CD14-positive monocyte (primary cell): ENCODE measurements at regions not wholly inside any gene's neighbourhood (a gene's known extent, or its start where the extent isn't known, plus 50 kb on each side); places are given as distances from the start of the nearest gene placed in this dataset.

Experiments used
- DNase-seq, 3 donors: peaks; one replicate each; pipeline ENCODE4 v3.0.0-alpha.2; 2011 to 2022
- H2AFZ ChIP-seq: 2 replicates; pipeline ENCODE4 v1.6.0; 2012; ENCODE audit warnings: mild to moderate bottlenecking, low read depth, low read length, inconsistent platforms; ENCODE audit not compliant: insufficient read depth, poor library complexity, severe bottlenecking
- H3K27ac ChIP-seq, 2 donors: 1 replicate in 1 of 2; 2 replicates in 1 of 2; pipeline ENCODE4 v1.5.1; 2012 to 2013; ENCODE audit warnings: low read length in 2 of 2, control low read depth in 1 of 2, inconsistent platforms in 1 of 2, low read depth in 1 of 2, mild to moderate bottlenecking in 1 of 2
- H3K27me3 ChIP-seq, 2 donors: one replicate each; pipeline versions ENCODE4 v1.6.0 to v1.6.1; 2011 to 2013; ENCODE audit warnings: low read length in 2 of 2; ENCODE audit not compliant: control insufficient read depth in 2 of 2, insufficient read depth in 2 of 2
- H3K36me3 ChIP-seq, 2 donors: replicated peaks in 1 of 2; 1 replicate in 1 of 2; 2 replicates in 1 of 2; pipeline versions ENCODE4 v1.5.1 to v1.6.1; 2012 to 2013; ENCODE audit warnings: low read length in 2 of 2, control low read depth in 1 of 2, inconsistent platforms in 1 of 2, mild to moderate bottlenecking in 1 of 2; ENCODE audit not compliant: insufficient read depth in 2 of 2, control insufficient read depth in 1 of 2
- H3K4me1 ChIP-seq, 2 donors: 1 replicate in 1 of 2; 2 replicates in 1 of 2; pipeline versions ENCODE4 v1.5.1 to v1.6.1; 2012 to 2013; ENCODE audit warnings: low read length in 2 of 2, control low read depth in 1 of 2, inconsistent platforms in 1 of 2, mild to moderate bottlenecking in 1 of 2, moderate library complexity in 1 of 2; ENCODE audit not compliant: insufficient read depth in 2 of 2, control insufficient read depth in 1 of 2
- H3K4me2 ChIP-seq: replicated peaks from 2 replicates; pipeline ENCODE3; 2012; ENCODE audit warnings: low read length, moderate library complexity, mild to moderate bottlenecking; ENCODE audit not compliant: poor library complexity, severe bottlenecking; ENCODE audit errors: extremely low read depth
- H3K4me3 ChIP-seq, 3 experiments: fragments of 200-600 bp in 1 of 3; sonication (generic) in 1 of 3; replicated peaks in 1 of 3; 1 replicate in 2 of 3; 2 replicates in 1 of 3; pipeline ENCODE4 v1.5.1; 2011 to 2013; ENCODE audit warnings: low read length in 3 of 3, mild to moderate bottlenecking in 3 of 3, control low read depth in 2 of 3, low read depth in 2 of 3, inconsistent platforms in 1 of 3, moderate library complexity in 1 of 3
- H3K79me2 ChIP-seq: 2 replicates; pipeline ENCODE4 v1.6.0; 2012; ENCODE audit warnings: mild to moderate bottlenecking, control low read depth, inconsistent platforms, low read length, moderate library complexity; ENCODE audit not compliant: insufficient read depth
- H3K9ac ChIP-seq: 2 replicates; pipeline ENCODE4 v1.6.0; 2017; ENCODE audit warnings: low read length, mild to moderate bottlenecking; ENCODE audit not compliant: insufficient read depth, poor library complexity, severe bottlenecking
- H3K9me3 ChIP-seq, 2 donors: replicated peaks in 1 of 2; 1 replicate in 1 of 2; 2 replicates in 1 of 2; pipeline versions ENCODE4 v1.5.1 to v1.6.1; 2012 to 2013; ENCODE audit warnings: low read length in 2 of 2, control low read depth in 1 of 2; ENCODE audit not compliant: control insufficient read depth in 1 of 2, insufficient read depth in 1 of 2
- H4K20me1 ChIP-seq: 2 replicates; pipeline ENCODE4 v1.6.0; 2012; ENCODE audit warnings: mild to moderate bottlenecking, low read length, control low read depth, moderate library complexity; ENCODE audit not compliant: insufficient read depth
- H3K27ac Mint-ChIP-seq, 7 donors: one replicate each; pipeline ENCODE4 v1.8.0; 2020; ENCODE audit warnings: mild to moderate bottlenecking in 7 of 7, mixed read lengths in 7 of 7, moderate library complexity in 6 of 7, inconsistent platforms in 2 of 7
- H3K27me3 Mint-ChIP-seq, 3 donors: one replicate each; pipeline ENCODE4 v1.8.0; 2021 to 2022; ENCODE audit warnings: low read depth in 3 of 3, mild to moderate bottlenecking in 3 of 3, mixed read lengths in 3 of 3, moderate library complexity in 3 of 3, inconsistent platforms in 1 of 3
- H3K36me3 Mint-ChIP-seq, 2 donors: one replicate each; pipeline ENCODE4 v1.8.0; 2020; ENCODE audit warnings: mixed read lengths in 2 of 2, inconsistent platforms in 1 of 2, mild to moderate bottlenecking in 1 of 2
- H3K4me1 Mint-ChIP-seq: one replicate; pipeline ENCODE4 v1.8.0; 2020; ENCODE audit warnings: mild to moderate bottlenecking, mixed read lengths
- H3K4me3 Mint-ChIP-seq, 2 donors: one replicate each; pipeline ENCODE4 v1.8.0; 2020; ENCODE audit warnings: mild to moderate bottlenecking in 2 of 2, mixed read lengths in 2 of 2, moderate library complexity in 1 of 2
- H3K9me3 Mint-ChIP-seq, 7 donors: one replicate each; pipeline ENCODE4 v1.8.0; 2020 to 2022; ENCODE audit warnings: mixed read lengths in 7 of 7, mild to moderate bottlenecking in 6 of 7, moderate library complexity in 6 of 7, inconsistent platforms in 2 of 7
- CTCF ChIP-seq: fragments of 200-600 bp; IDR thresholded peaks from one replicate; pipeline ENCODE4 v1.8.0; 2022; ENCODE audit warnings: antibody characterized with exemption, mild to moderate bottlenecking
- WGBS: methylation state at CpG from one replicate; pipeline ENCODE4 v1.1.5; 2013; ENCODE audit warnings: missing lambda C conversion rate; ENCODE audit not compliant: insufficient coverage; 5-methylcytosine and 5-hydroxymethylcytosine counted together
- intact Hi-C, 2 donors: fragments of 100-400 bp; cut with micrococcal nuclease; formaldehyde crosslinking; loops; one replicate each; pipeline versions ENCODE4 v1.15.0 to v1.15.1; 2023

GRCh38 chr1:97017895-97018294, 296.3 kb downstream of the PTBP2 start:
- no peak overlapping the region for H3K4me3 ChIP-seq
- DNase-seq = no peak
- H3K4me2 ChIP-seq = no peak overlapping the region
- H4K20me1 ChIP-seq = no peaks in the 10 kb centered on the region
- no peak overlapping the region for H2AFZ ChIP-seq
- H3K9ac ChIP-seq = no peak overlapping the region
- no peak for TF ChIP-seq CTCF
- WGBS = no CpG with 5 or more reads among the region's 2 CpGs
- no peaks in the 10 kb centered on the region for H3K36me3 Mint-ChIP-seq
- H3K4me3 Mint-ChIP-seq = no peak overlapping the region
- H3K27ac Mint-ChIP-seq = no peak overlapping the region
- no peaks in the 10 kb centered on the region for H3K9me3 ChIP-seq
- H3K27me3 Mint-ChIP-seq = peaks cover 0 to 1% (median 0%) of the 10 kb centered on the region in 3 donors
- no peaks in the 10 kb centered on the region for H3K4me1 ChIP-seq
- no peaks in the 10 kb centered on the region for H3K79me2 ChIP-seq
- no peaks in the 10 kb centered on the region for H3K27me3 ChIP-seq
- no peak overlapping the region for H3K27ac ChIP-seq
- H3K4me1 Mint-ChIP-seq = no peaks in the 10 kb centered on the region
- intact Hi-C loops = no loop called here
- H3K36me3 ChIP-seq = no peaks in the 10 kb centered on the region
- H3K9me3 Mint-ChIP-seq = peaks cover 0 to 5% (median 2%) of the 10 kb centered on the region in 7 donors
